Activated CD8-positive, alpha-beta memory T cell treated with anti-CD3 and anti-CD28 coated beads for 36 hours (primary cell): ENCODE measurements at regions not wholly inside any gene's neighbourhood (a gene's known extent, or its start where the extent isn't known, plus 50 kb on each side); places are given as distances from the start of the nearest gene placed in this dataset.

Experiments
- CTCF ChIA-PET: fragments of 350-600 bp; sonication (Branson Sonifier 250); formaldehyde crosslinking; loops from one replicate; lab custom pipeline; 2021; ENCODE audit warnings: antibody characterized with exemption; lab: Charles Lee
- POLR2A ChIA-PET: fragments of 350-600 bp; sonication (Branson Sonifier 250); formaldehyde crosslinking; loops from one replicate; lab custom pipeline; 2021; ENCODE audit warnings: antibody characterized with exemption; lab: Charles Lee

DNA sequence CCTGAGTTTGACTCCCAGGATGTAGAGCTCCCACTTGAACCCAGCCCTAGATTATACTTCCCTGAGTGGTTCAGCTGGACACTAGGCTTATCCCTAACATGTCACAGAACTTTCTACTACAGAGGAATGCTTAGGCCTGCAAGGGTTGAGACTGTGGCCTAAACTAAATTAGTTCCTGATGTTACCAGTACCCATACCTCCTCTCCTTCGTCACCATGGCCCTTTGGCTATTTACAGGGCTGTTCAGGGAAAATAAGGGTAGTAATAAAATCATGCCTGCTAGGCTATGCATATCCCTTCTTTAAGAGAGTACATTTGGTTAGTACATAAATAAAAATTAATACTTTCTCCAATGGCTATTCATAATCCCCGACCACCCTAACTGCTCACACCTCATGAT, 356.4 kb upstream of the RASGRP1 start:
- CTCF ChIA-PET = no interaction called here
- POLR2A ChIA-PET = no interaction called here

DNA sequence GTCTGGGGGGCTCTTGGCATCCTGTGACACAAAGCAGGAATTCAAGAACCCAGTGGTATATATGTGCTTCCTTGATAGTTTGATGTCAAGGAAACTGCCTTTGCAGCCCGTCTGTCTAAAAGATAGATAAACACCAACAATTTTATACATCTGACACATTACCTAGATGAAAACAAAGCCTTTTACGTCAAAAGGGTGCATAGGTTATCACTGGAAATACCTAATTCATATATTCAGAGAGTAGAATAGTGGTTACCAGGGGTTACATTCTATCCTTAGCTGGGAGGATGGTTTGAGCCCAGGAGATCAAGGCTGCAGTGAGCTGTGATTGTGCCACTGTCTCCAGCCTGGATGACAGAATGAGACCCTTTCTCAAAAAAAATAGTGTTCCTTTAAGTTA, 356.9 kb upstream of the RASGRP1 start:
- POLR2A ChIA-PET = no interaction called here
- CTCF ChIA-PET = no interaction called here

DNA sequence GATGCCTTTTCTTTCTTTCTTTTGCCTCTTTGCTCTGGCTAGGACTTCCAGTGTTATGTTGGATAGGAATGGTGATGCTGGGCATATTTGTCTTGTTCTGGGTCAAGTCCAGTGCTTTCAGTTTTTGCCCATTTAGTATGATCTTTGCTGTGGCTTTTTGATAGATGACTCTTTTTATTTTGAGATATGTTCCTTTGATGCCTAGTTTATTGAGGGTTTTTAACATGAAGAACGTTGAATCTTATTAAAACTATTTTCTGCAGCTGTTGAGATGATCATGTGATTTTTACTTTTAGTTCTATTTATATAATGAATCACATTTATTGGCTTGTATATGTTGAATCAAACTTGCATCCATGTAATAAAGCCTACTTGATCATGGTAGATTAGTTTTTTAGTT, 363.8 kb upstream of the RASGRP1 start:
- CTCF ChIA-PET = no interaction called here

DNA sequence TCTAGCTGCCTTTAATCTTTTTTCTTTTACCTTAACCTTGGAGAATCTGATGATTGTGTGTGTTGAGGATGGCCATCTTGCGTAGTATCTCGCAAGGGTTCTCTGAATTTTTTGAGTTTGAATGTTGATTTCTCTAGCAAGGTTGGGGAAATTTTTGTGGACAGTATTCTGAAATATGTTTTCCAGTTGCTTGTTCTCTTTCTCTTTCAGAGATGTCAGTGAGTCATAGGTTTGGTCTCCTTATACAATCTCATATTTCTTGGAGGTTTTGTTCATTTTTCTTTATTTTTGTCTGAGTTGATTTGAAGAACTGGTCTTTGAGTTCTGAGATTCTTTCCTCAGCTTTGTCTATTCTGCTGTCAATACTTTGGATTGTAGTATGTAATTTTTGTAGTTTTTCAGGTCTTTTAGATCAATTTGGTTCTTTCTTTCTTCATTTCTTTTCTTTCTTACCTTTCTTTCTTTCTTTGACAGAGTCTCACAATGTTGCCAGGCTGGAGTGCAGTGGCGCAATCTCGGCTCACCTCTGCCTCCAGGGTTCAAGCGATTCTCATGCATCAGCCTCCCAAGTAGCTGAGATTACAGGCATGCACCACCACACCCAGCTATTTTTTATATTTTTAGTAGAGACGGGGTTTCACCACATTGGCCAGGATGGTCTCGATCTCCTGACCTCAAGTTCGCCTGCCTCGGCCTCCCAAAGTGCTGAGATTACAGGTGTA, 366.4 kb upstream of the RASGRP1 start:
- ChIA-PET CTCF (no interaction called here), POLR2A (no interaction called here)

More for the DNA sequence above, 363.8 kb upstream of the RASGRP1 start:
- POLR2A ChIA-PET = no interaction called here

DNA sequence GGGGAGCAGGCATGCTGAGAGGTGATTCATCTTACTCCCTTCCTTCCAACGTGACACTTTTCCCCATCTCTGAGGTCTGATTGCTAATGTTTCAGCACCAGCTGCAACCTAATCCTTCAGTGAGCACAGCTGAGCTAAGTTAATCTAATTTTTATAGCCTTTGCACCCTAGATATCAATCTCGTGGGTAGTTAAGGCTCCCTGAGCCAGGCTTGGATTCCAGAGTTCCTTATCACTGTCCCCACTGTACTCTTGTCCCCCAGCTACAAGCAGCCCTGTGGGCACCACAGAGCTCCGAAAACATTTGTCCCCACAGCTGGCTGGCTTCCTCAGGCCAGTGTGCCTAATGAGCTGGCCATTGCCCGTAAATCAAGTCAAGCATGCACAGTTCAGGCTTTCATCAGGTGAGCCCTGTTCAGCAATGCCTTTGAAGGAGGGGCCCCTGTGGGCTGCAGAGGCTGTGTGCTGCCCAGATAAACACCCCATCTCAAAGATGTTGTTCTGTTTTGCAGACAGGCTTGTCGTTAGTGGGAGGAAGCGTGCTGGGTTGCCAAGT, 376.9 kb upstream of the RASGRP1 start:
- ChIA-PET POLR2A (no interaction called here), CTCF (no interaction called here)

DNA sequence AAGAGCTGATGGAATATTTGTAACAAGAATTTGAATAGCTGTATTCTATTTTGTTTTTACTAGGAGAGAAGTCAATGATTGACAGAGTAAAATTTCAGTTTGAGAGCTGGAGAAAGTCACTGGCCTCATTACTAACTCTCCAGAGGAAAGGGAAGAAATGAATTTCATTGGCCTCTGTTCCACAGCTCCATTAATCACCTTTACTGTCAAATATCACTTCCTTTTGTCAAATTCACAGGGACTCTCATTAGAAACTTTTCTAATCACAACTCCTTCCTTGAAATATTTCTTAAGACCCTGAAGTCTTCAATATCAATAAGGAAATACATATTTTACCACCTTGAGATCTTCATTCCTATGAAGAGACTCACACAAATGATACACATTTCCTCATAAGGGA, 379.9 kb upstream of the RASGRP1 start:
- CTCF ChIA-PET = no interaction called here
- POLR2A ChIA-PET = no interaction called here

DNA sequence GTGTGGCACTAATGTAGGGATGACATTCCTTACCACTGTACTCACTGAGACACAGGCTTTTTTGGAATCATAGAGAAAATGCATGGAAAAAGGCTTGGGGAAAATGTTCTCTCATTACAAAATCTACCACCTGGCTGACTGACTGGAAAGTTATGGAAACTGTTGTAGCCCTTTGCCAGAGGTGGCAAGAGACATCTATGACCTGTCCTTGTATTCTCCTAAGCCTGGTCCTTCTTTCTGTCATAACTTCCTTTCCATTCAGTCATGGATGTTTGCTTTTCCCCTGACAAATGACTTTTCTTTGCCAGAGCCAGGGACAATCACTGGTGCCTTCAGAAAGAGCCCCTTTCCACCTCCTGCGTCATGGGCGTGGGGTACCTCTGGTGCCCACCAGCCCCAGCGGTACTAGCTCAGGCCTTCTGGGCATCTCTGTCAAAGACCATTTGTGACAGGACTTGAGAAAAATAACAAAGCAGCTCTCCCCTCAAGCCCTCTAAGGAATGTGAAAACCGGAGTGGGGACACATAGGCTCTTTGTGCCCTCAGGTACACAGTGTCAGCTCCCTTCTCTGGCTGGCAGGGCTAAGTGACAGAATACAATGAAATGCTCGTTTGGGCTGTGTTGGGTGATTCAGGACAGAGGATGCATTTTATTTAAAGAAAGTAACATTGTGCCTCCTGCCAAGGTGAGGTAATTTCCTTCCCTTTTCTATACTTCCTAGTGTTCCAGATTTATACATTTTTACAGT, 381.1 kb upstream of the RASGRP1 start:
- POLR2A ChIA-PET = no interaction called here
- CTCF ChIA-PET = no interaction called here

DNA sequence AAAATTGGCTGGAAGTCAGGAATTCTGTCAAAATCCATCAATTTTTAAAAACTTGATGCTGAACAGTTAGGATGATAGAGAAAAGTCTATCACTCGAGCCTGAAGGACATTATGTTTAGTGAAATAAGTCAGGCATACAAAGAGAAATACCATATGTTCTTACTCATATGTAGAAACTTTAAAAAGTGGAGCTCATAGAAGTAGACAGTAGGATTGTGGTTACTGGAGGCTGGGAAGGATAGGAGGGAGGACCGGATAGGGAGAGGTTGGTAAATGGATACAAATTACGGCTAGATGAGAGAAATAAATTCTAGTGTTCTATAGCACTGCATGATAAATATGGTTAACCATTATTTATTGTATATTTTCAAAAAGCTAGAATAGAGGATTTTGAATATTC, 389.5 kb upstream of the RASGRP1 start:
- ChIA-PET POLR2A (no interaction called here), CTCF (no interaction called here)

DNA sequence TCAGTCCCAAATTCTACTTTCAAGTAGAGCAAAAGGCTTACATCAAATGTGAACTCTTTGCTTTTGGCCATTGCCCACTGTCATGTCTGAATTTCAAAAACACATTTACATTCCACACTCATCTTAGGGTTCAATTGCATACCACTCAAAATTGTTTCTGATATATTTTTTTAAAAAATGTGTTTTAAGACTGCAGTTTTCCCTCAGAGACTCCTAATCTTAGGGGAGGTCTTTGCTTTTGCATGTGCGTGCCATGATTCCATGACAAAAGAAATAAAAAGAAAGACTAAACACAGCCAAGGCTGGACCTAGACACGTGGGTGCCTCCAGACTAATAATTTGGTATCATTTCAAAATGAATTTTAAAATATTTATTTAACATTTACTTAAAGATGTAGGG, 396.8 kb upstream of the RASGRP1 start:
- CTCF ChIA-PET = no interaction called here
- POLR2A ChIA-PET = no interaction called here

DNA sequence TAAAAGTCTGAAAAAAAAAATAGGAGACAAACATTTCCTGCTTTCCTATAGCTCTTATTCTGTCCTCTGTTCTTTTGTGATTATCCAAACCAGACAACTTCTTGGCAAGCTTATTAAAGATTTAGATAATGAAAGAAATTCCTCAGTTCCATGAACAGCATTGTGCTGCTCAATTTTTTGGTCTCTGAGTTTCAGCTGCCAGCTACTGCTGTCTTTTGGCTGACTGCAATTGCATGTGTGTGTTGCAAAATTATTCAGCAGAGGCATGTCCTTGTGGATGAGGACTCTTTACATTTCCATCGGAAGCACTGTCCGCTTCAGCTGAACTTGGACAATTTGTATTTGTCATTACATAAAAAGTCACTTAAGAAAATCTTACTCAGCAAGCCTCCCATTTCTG, 397.3 kb upstream of the RASGRP1 start:
- ChIA-PET POLR2A (no interaction called here), CTCF (no interaction called here)

DNA sequence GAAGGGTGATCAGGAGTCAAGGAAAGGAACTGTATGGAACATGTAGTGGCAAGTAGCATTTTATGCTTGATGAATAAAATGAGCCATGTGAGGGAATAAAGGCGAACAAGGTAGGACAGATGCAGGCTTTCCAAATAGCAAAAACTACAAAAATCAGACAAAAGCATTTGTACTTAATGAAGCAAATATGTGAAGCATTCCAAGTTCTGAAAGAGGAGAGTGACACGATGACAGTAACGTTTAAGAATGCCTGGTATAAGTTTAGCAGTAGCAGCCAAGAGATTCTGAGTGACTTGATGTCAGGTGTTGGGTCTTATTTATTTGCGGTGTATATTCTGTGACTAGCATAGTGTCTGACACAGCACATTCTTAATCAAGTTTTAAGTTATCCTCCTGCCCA, 408.2 kb upstream of the RASGRP1 start:
- CTCF ChIA-PET = no interaction called here
- POLR2A ChIA-PET = no interaction called here

DNA sequence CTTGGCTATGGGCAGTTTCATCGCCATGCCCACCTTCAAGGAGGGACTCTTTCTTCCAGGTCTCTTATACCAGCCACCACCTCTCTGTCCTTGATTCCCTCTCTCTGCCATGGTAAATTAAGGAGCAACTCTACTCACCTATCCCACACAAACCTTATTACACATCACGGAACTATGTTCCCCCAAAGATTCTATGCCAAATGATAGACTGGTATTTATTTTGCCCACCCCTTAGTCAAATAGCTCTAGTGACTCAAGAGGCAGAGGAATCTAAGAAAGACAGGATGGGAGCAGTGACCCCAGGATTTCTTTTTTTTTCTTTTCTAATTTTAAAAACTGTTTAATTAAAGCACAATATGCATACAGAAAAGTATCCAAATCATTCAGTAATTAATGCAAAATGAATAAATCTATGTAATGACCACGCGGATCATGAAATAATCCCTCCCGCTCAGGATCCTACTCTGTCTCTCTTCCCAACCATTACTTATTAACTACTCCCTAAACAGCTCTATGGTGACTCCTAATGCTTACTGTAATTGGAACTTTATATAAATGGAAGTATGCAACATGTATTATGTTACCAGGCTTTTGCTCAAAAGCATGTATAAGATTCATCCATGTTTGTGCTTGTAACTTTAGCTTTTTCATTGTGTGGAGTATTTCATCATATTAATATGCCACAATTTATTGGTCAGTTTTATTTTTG, 410.8 kb upstream of the RASGRP1 start:
- CTCF ChIA-PET = no interaction called here
- POLR2A ChIA-PET = no interaction called here

DNA sequence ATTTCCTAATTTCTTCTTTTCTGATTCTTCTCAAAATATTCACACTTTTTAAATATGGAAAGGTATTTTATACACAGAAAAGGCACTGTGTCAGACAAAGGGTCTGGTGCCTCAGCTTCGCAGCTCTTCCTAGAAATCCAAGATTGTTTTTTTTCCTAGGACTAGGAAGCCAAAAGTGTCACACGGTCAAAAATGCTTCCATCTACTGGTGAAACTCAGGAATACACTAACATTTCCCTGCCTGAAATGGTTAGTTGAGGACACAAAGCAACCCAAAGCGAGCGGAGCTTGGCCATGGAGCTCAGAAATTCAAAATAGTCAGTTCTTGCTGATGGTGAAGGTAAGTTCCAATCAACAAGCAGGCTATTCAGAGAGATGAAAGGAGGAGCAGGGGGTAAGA, 426.5 kb upstream of the RASGRP1 start:
- ChIA-PET POLR2A (no interaction called here), CTCF (interaction anchor here (1.0 kb wide), 1 partner anchor 551 kb away, joined by 3 read pairs; no protein-coding TSS in a partner anchor)

DNA sequence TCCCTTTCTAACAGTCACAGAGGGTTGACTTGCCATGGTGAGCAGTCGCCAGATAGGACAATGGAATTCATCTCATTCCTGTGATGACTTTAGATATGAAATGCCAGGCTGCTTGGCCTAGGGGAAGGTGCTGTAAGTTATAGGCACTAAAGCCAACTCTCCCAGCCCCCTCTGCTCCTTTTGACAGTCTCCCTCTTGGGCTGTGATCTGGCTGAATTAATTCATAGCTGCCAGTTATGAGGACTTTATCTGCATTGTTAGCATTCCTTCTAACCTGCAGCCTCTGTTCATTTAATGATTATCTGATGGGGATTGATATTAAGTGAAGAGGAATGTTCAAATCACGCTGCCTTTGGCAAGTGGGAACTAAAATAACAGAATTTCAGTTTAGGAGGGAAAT, 427.1 kb upstream of the RASGRP1 start:
- ChIA-PET POLR2A (no interaction called here), CTCF (interaction anchor here (1.0 kb wide), 1 partner anchor 551 kb away, joined by 3 read pairs; no protein-coding TSS in a partner anchor)

DNA sequence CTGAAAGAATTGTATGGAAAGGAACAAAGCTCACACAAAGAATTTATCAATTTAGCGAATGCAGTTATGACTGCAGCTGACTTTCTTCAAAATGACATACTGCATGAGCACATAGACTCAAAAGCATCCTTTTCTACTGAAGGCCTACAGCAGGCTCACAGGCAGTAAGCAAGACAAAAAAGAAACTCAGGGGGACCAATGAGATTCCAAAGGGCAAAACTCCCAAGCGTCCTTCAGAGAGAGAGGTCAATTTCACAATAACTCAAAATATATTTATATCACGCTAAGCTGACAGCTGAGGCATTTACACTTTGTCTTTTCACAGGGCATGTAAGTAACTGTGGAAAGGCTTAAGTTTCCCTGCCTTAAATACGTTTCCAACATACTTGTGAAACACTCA, 427.9 kb upstream of the RASGRP1 start:
- ChIA-PET CTCF (no interaction called here), POLR2A (no interaction called here)

DNA sequence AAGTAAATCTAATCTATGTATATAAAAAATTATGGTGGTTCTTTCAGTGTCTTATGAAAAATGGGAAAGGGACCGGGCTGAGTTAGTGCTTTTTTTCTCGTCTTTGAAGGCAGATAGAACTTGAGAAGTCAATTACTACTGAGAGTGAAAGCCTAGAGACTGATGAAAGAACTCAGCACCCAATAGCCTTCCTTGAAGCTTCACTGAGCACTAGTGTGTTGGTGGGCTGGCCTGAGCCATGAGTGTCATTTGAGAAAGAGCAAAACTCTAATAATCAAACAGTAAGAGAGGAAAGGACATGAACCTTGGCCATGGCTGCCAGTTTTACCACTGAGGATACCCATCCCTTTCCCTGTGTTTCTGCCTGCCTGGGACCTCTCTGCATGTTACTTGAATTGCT, 428.3 kb upstream of the RASGRP1 start:
- POLR2A ChIA-PET = no interaction called here
- CTCF ChIA-PET = no interaction called here

DNA sequence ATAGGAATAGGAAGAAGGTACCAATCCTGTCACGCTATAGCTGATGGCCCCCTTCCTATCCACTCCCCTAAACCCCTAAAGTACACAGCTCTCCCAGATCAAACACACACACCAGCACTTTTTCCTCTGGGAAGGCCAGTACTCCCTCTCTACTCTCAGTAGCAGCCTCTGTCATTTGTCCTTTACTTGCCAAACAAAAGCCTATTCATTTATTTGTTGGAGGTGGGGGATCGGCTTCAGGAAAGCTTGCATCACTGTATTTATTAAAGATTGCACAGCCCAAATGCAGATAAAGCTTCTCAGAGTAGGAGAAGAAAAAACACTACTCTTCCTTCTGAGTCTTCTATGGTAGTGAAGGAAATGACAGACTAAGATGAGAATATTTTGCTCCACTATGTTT, 429.7 kb upstream of the RASGRP1 start:
- CTCF ChIA-PET = no interaction called here

DNA sequence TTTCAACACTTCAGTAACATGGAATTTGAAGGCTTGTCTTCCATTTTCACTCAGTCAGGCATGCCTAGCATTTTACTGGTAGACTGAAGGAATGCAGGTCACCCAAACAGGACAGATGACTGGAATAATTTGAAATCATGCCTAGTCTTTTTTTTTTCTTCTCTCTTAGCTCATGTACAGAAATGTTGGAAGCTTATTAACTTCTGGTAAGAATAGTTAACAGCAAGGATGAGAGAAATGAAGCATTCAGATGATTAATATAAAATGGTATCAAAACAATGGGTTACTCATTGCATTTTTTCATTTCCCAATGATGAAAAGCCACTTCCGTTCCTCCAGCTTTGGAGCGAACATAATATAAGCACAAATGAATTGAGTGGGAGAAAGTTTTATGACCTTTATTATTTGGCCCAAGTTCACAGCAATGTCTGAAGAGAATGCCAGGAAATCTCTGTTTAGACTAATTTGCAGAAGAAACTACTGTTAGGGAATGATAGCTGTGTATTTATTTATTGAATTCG, 431.6 kb upstream of the RASGRP1 start:
- POLR2A ChIA-PET = no interaction called here
- CTCF ChIA-PET = no interaction called here

More for the DNA sequence above, 429.7 kb upstream of the RASGRP1 start:
- POLR2A ChIA-PET = no interaction called here

DNA sequence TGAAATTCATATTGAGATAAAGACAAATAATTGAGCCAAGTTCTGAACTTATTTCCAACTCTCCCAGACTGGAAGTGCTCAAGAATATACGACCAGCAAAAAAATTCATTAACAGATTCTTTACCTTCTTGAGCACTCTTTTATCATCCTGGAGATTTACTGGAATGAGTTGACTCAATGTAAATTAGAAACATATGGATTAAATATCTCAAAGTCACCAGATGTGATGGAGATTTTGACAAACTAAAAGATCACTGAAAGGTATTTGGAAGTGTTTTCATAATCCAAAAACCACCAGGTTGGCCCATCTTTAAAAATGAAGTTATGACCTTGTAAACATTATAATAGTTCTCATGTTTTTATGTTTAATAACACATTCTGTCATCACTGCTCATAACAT, 433.2 kb upstream of the RASGRP1 start:
- CTCF ChIA-PET = no interaction called here

More for the DNA sequence above, 433.2 kb upstream of the RASGRP1 start:
- POLR2A ChIA-PET = no interaction called here
